Spleen (tissue), 7 donors: ENCODE measurements at regions not wholly inside any gene's neighbourhood (a gene's known extent, or its start where the extent isn't known, plus 50 kb on each side); places are given as distances from the start of the nearest gene placed in this dataset.

ENCODE experiments used
- CTCF ChIP-seq, 11 experiments: fragments of 200-600 bp in 7 of 11; fragments of 450-650 bp in 4 of 11; sonication (generic) in 4 of 11; IDR thresholded peaks in 8 of 11; conservative IDR thresholded peaks in 3 of 11; 1 replicate in 7 of 11; 2 replicates in 4 of 11; pipeline versions ENCODE4 v1.4.0 to v1.8.0; 2016 to 2021; ENCODE audit warnings: antibody characterized with exemption in 11 of 11, inconsistent platforms in 4 of 11, mild to moderate bottlenecking in 1 of 11
- POLR2A ChIP-seq, 3 donors: fragments of 450-650 bp; IDR thresholded peaks; one replicate each; pipeline ENCODE4 v1.5.1; 2017; ENCODE audit warnings: antibody characterized with exemption in 3 of 3, mild to moderate bottlenecking in 1 of 3
- donor health status: DM: no; HTN: no; CAD: no; lungs with moderate emphysema.
- donor health status: DM: no; HTN: no; CAD: no.
- donor health status: DM: no; HTN: no; CAD: no.

- no peak for TF ChIP-seq CTCF (IDR thresholded peaks at IDR 0.05 in 8 of 11, conservative IDR thresholded peaks at IDR 0.05 in 3 of 11)
- no peak for TF ChIP-seq POLR2A (IDR thresholded peaks at IDR 0.05)
Observed at GRCh38 chr9:7241694-7242093, 483.9 kb downstream of the KDM4C start.
